AG08396 (cell line): ENCODE measurements at regions not wholly inside any gene's neighbourhood (a gene's known extent, or its start where the extent isn't known, plus 50 kb on each side); places are given as distances from the start of the nearest gene placed in this dataset.
"Not testable (repeated sequence)": the region's sequence is repeated elsewhere in the genome, so short reads cannot be mapped to it uniquely, and the experiment has no call there.

Experiments used
- DNase-seq: peaks from one replicate; pipeline ENCODE4 v3.0.0; 2012; ENCODE audit warnings: low spot score, mixed read lengths

DNA sequence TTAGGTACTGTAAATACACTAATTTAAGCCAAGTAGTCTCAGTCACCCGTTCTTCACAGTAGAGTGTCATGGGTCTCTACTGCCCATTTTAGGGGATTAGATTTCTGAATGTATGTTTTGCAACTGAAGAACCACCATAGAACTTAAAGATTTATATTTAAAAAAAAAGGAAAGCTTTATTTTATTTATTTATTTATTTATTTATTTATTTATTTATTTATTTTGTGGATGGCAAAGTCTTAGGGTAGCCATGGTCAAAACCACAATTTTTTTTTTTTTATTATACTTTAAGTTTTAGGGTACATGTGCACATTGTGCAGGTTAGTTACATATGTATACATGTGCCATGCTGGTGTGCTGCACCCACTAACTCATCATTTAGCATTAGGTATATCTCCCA is 960.4 kb upstream of the COX7C start:
- not testable (repeated sequence) for DNase-seq

DNA sequence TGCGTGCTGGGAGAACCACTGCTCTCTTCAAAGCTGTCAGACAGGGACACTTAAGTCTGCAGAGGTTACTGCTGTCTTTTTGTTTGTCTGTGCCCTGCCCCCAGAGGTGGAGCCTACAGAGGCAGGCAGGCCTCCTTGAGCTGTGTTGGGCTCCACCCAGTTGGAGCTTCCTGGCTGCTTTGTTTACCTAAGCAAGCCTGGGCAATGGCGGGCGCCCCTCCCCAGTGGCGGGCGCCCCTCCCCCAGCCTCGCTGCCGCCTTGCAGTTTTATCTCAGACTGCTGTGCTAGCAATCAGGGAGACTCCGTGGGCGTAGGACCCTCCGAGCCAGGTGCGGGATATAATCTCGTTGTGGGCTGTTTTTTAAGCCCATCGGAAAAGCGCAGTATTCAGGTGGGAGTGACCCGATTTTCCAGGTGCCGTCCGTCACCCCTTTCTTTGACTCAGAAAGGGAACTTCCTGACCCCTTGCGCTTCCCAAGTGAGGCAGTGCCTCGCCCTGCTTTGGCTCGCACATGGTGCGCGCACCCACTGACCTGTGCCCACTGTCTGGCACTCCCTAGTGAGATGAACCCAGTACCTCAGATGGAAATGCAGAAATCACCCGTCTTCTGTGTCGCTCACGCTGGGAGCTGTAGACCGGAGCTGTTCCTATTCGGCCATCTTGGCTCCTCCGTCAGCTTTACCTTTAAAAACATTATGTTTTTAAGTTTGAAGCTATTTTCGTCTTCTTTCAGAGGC is 954.6 kb upstream of the COX7C start:
- not testable (repeated sequence) for DNase-seq

DNA sequence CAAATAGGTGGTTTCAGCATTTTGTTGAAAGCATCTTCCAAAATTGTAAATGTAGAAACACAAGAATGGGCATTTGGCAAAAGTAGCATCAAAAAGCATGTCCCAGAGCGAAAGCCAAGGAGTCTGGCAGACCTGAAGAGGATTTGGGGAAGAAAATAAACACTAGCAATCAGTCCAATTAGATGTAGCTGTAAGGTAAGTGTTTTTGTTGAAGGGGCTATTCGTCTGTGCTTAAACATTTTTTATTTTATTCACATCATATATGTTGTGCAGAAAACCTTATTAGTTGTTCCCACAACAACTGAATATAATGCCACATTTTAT is 954.1 kb upstream of the COX7C start:
- DNase-seq = no peak

DNA sequence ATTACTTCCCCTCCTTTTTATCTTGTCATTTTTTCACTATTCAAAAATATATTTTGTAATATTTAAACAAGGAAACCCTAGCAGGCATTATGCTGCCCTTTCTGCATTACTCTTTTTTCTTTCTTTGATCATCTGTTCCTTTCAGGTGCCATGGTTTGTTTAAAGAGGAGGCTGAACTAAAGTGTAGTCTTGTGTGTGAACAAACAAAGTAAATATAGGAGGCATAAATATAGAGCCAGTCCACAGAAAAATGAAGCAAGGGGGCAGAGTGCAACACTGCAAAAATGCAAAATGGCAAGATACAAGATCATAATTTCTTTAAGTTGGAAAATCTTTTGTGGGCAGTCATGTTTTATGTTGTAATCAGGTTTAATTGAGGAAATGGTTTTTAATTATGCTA is 947.3 kb upstream of the COX7C start:
- no peak for DNase-seq

DNA sequence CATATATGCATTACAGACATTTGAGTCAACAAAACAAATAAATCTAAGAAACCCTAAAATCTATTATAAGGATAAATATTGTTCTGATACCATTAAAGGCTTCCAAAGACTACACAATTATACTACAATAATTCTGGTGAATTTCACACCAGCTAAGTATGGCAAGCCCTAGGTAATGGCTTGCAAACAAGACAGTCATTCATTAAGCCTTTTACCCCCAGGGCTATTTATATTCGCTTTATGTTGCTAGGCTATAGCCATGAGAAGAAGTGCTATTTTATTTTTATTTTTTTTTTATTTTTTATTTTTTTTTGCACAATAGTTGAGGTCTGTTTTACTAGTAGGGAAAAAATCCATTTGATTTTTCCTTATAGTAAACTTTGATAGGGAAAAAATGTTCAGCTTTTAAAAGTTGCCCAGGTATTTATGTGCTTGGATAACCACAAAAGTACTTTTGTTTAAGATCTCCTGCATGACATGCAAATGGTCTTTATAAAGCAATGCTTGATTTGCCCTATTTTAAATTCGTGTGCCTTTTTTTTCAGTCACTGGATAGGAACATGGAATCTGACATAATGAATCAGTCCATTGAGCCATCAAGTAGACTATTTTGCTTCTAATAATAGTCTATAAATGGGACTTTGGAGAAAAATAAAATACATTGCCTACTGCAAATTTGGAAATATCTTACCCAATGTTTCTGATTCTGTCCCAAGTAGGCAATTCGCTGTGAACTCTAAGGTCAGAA is 946.3 kb upstream of the COX7C start:
- DNase-seq = no peak

DNA sequence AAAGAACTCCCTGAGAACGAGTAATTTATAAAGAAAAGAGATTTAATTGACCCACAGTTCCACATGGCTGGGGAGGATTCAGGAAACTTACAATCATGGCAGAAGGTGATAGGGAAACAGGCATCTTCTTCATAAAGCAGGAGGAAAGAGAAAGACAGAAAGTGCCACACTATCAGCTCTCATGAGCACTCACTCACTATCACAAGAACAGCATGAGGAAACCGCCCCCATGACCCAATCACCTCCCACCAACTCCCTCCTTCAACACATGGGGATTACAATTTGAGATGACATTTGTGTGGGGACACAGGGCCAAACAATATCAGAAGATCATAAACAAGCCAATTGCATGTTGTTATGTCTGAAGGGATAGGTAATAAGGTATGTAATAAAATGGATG is 935.9 kb upstream of the COX7C start:
- DNase-seq = no peak

DNA sequence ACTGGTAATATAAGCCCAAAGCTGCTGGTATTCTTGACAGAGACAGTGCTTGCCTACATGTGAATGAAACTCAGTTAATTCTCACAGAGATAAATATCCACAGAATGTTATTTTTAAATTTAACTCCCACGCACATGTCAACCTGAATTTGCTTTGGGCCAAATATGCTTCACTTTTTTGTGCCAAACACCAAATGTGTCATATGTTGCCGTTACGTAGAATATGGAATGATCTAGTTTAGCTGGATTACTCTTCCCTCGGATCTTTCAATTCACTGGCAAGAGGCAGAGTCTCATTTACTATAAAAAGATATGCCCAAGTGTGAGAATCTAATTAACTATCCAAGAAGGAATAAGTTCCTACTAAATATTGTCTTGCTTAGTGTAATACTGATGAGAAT is 933.4 kb upstream of the COX7C start:
- DNase-seq = no peak

DNA sequence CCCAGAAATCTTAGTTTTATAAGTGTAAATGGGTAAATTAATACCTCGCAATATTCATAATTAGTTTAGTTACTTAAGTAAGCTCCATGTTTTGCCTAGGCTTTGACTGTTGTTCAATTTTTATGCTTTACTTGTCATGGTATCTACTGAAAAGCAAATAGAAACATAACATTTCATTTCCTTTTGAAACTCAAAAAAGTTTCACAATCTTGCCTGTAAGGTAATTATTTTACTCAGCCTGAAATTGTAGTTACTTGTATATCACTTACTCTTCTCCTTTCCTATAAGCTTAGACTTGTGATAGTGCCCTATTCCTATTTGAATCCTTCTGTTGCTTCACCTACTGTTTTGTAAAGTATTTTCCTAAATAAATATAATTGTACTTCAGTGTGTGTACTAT is 914.4 kb upstream of the COX7C start:
- no peak for DNase-seq

DNA sequence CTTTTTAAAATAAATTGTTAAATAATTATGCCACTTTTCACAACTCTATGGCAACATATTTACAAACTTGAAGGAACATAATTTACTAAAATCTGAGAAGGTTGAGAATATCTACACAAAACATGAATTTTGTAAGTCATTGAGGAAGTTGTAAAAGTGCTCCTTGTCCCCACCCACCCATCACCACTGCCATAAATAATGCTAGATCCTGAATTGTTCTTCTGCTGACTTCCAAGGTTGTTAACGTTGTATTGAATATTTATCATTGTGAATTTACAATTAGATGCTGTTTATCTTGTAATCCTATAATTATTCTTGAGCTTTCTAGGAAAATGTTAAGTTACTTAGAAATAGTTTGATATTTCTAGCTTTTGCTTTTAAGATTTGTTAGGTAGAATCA is 908.0 kb upstream of the COX7C start:
- DNase-seq = no peak

DNA sequence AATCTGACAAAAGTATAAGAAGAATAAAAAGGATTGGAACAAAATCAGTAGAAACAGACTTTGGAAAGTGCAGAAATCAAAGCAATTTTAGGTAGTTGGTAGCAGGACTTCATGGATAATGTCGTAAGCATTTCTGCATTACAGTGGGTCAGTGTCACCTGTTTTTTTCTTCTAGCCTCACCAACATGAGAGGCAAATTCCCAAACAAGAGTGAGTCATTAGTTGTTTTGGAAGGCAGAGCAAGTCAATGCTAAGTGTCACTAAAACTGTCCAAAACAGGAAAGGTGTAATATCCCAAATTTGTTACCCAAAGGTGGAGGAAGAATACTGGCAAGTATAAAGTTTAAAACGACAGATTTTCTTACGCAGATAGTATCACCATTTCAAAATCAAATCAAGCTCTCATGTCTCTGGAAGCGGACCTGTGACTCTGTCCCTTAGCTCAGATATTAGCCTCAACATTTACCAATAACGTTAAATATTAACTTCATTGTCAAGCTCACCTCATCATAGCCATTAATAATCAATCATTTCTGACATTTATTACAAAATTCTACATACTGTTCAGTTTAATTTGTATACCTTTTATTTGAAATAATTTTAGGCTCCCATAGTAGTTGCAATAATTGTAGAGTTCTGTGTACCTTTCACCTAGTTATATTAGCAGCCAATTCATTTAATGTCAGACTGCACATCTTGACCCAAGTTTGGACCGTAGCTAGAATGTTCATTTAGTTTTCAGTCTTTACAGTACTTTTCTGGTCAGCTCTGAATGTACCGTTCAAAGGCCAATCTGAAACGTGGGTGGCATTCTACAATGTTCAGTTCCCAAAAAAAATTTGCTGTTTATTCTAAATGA is 901.2 kb upstream of the COX7C start:
- DNase-seq = no peak

DNA sequence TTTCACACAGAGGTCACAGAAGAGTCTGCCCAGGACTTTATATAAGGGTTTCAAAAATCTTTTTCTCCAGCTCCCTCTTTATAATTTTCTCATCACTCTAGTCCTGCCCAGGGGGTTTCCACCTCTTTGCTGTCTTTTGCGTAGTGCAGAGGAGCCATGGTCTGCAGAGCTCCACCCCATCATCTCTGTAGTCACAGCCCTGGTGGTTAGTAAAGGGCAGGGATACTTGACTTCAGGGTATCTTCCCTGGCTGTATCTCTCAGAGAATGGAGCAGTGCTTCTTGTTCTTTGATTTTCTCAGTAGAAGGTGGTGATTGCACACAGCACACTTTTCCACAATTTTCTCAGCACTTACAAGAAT is 900.6 kb upstream of the COX7C start:
- DNase-seq = no peak

DNA sequence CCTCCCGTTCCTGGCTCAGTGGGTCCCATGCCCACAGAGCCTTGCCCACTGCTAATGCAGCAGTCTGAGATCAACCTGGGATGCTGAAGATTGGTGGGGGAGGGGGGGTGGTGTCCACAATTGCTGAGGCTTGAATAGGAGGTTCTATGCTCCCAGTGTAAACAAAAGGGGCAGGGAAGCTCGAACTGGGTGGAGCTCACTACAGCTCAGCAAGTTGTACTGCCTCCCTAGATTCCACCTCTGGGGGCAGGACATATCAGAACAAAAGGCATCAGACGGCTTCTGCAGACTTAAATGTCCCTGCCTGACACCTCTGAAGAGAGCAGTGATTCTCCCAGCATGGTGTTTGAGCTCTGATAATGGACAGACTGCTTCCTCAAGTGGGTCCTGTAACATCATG is 885.6 kb upstream of the COX7C start:
- DNase-seq = no peak

DNA sequence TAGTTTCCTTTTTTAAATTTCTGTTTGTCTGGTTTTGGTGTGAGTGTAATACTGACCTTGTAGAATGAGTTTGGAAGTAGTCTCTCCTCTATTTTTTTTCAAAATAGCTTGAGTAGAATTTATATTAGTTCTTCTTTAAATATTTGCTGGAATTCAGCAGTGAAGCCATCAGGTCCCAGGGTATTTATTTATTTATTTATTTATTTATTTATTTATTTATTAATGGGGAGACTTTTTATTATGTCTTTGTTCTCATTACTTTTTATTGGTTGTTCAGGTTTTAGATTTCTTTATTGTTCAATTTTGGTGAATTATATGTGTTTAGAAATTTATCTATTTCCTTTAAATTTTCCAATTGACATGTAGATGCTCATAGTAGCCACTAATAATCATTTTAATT is 875.8 kb upstream of the COX7C start:
- no peak for DNase-seq

DNA sequence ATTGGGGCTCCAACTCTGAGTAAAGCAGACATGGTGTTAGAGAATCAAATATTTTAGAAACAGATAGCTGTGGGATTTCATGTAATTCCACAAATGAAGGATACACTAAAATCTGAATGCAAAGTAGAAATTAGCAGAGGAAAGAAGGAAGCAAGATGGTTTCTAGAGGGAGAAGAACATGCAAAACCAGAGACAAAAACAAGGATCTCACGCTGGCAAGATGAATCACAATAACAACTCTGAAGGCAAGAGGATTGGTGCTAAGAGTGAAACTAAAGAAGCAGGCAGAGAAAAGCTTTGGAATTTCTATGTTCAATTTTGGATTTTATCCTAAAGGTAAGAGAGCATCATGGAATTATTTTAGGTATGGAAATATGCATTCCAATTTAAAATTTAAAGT is 857.2 kb upstream of the COX7C start:
- no peak for DNase-seq

DNA sequence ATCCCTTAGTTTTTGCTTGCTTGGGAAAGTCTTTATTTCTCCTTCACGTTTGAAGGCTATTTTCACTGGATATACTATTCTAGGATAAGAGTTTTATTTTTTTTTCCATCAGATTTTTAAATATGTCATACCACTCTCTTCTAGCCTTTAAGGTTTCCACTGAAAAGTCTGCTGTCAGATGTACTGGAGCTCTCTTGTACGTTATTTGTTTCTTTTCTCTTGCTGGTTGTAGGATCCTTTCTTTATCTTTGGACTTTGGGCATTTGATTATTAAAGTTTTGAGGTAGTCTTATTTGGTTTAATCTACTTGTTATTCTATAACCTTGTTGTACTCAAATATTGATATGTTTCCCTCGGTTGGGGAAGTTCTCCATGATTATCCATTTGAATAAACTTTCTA is 848.4 kb upstream of the COX7C start:
- no peak for DNase-seq

DNA sequence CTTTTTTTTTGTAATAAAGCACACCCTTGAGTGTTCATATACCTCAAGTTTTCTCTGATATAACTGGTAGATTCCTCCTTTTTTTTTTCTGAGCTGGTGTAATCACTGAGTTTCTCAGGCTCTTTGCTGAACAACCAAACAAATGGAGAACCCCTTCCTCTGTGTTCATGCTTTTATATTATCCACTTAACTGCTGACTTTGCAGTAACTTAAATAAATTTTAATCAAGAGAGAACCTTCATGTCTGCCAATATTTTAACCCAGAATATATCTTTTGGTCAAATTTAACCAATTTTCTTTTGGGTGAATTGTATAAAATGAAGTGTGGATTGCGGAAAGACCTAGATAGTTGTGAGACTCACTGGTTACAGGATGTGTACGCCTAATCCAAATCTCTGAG is 833.0 kb upstream of the COX7C start:
- DNase-seq = no peak

DNA sequence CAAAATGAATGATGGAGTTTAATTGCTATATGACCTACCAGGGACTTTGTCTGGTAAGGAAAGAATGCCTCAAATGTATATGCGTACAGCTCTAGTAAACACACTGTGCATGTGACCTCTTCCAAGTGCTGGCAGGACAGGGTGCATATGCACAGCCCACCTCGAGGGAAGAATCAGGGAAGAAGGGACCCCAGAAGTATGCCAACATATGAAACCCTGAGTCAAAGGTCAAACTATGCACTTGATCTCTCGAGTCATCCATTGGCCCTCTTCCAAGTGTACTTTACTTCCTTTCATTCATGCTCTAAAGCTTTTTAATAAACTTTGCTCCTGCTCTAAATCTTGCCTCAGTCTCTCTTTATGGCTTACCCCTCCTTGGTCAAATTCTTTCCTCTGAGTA is 804.6 kb upstream of the COX7C start:
- DNase-seq = no peak

DNA sequence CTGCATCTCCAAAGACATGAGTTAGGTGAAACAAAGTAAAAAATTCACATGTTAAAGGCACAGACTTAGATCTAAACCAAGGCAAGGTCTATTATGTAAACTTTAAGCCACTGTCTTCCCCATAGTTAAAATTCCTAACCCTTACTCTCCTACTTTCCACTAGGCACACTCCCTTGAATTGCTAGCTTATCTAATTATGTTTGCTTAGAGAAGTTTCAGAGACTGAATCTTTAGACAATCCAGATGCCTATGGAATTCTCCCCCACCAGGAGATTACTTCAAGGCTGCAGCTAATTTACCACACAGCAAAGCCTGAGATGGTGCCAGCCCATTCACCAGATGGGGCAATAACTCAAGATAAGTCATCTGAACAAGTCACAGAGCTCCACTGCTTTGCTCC is 803.1 kb upstream of the COX7C start:
- DNase-seq = no peak

DNA sequence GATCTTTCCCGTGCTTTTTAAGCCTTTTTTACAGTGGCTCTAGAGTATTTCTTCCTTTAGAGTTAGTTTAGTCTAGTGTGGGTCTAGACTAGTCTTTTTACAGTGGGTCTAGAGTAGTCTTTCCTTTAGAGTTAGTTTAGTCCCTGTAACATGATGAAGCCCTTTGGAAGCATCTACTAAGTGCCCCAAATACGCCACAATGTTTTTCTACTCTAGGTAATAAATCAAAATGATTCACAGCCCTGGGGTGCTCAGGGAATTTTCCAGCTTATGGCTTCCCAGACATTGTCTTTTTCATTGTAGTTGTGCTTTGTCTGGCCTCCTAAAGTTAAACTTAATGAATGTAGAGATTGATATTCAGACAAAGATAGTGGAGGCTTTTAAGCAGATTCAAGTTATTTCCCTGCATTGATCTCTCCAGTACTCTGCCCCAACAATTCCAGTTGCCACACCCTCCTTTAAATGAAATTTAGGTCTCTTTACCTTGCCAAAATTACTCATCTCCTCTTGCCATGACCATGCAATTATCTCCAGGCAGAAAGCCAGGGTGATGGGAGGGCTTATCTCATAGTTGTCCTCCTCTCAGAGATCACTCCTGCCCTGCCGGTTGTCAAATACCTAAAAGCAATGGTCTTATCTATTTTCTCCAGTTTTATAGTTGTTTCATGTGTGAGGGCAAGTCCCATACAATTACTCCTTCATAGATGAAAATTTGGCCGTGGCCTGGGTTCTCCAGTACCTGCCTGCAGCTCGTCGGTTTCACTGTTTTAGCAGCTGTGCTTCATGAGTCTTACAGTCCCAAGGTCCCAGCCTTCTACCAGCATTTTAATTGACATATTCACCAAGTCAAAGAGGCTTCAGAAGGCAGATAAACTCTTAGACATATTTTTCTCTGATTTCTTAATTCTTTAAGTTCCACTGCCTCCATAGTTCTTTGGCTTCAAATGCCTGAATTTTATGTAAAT is 794.0 kb upstream of the COX7C start:
- DNase-seq = no peak

DNA sequence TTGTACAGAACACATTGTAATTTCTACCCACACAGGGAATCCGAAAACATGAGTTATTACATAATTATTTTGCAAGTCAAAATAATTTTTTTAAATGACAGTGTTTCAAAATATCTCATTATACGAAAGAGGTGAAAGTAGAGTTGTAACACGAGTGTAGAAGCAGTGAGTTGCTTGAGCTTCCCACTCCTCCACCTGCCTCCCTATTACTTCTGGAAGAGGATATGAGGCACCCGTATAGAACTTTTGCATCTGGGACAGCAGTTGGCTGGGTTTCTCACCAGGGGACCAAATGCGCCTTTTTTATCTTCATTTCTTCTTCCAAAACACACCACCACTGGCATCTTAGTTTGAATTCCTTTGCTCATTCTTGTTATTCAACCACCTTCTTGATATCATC is 779.0 kb upstream of the COX7C start:
- no peak for DNase-seq

DNA sequence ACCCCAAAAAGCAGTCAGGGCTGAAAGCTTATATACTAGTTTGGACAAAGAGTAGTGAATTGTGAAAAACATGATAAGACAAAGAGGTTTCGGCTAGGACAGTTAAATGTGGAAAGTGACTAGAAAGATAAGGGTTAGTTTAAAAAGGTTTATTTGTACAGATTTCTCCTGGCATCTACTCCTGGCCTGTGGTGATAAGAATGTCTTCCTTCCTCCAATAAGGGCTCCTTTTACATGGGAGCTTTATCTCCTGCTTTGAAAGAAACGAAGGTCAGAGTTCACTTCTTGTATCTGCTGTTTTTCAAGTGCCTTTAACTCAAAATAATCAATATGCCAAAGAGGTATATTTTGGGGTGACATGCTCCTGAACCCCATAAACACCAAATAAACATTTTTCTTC is 776.1 kb upstream of the COX7C start:
- DNase-seq = no peak

DNA sequence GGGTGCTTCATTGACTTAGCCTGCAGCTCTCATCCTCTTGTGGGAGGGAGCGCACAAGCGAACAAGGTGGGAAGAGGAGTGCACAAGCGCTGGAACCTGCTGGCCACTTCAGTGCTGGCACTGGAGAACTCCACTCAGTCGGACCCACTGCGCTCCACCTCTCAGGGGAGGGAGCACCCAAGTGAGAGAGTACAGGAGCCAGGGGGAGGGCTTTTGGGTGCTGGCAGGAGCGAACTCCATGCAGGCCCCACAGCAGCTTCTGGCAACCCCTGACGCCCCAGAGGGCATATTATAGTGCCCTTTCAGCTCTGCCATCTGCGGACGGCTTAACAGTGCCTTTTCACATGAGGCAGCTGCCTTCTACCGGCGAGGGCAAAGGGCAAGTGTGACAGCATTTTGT is 774.2 kb upstream of the COX7C start:
- DNase-seq = no peak
